ENCODE measurements at regions not wholly inside any gene's neighbourhood (a gene's known extent, or its start where the extent isn't known, plus 50 kb on each side); places are given as distances from the start of the nearest gene placed in this dataset.
"Not testable (repeated sequence)": the region's sequence is repeated elsewhere in the genome, so short reads cannot be mapped to it uniquely, and the experiment has no call there.

- Histone ChIP-seq H3K4me1 (replicated peaks in 1 of 2) (no peaks in the 10 kb centered on the region), H3K27me3 (no peaks in the 10 kb centered on the region), H3K4me3 (no peak overlapping the region), H3K36me3 (replicated peaks in 1 of 2) (no peaks in the 10 kb centered on the region), H3K9me3 (replicated peaks in 1 of 3) (no peaks in the 10 kb centered on the region), H3K27ac (no peak overlapping the region)
- TF ChIP-seq CTCF (IDR thresholded peaks at IDR 0.05) = no peak
- no peak for TF ChIP-seq POLR2A (IDR thresholded peaks at IDR 0.05)
- 89 to 92% (median 90%) methylated on average over 9 of the region's 9 CpGs for WGBS, 4 donors
- intact Hi-C loops (cut with DNase I) = no loop called here
- no peak for DNase-seq
Observed at GRCh38 chr10:33875924-33876583, 541.6 kb upstream of the NRP1 start.

GRCh38 chr10:33871061-33871956, 536.8 kb upstream of the NRP1 start:
- DNase-seq = no peak
- 68 to 81% (median 79%) methylated on average over 5 of the region's 5 CpGs for WGBS, 4 donors
- intact Hi-C loops (cut with DNase I) = no loop called here

GRCh38 chr10:33869481-33869880, 535.0 kb upstream of the NRP1 start:
- no peaks in the 10 kb centered on the region for H3K27me3 ChIP-seq
- intact Hi-C loops (cut with DNase I) = loop anchor here in 1 of 2 donors (10.0 kb wide), 1 partner anchor 535 kb away; the partner anchor contains the start of gene NRP1
- no peak overlapping the region for H3K27ac ChIP-seq
- TF ChIP-seq CTCF (IDR thresholded peaks at IDR 0.05) (no peak), POLR2A (IDR thresholded peaks at IDR 0.05) (no peak)
- no peaks in the 10 kb centered on the region for H3K36me3 ChIP-seq (replicated peaks in 1 of 2)
- WGBS, 4 donors = 70 to 76% (median 72%) methylated on average over 2 of the region's 2 CpGs
- no peak for DNase-seq
- H3K9me3 ChIP-seq (replicated peaks in 1 of 3) = no peaks in the 10 kb centered on the region
- peaks cover 0 to 4% of the 10 kb centered on the region in 2 donors for H3K4me1 ChIP-seq (replicated peaks in 1 of 2)
- no peak overlapping the region for H3K4me3 ChIP-seq

More at GRCh38 chr10:33871061-33871956, 536.8 kb upstream of the NRP1 start:
- Histone ChIP-seq H3K4me1 (replicated peaks in 1 of 2) (peaks cover 0 to 4% of the 10 kb centered on the region in 2 donors), H3K9me3 (replicated peaks in 1 of 3) (no peaks in the 10 kb centered on the region), H3K36me3 (replicated peaks in 1 of 2) (no peaks in the 10 kb centered on the region), H3K27ac (no peak overlapping the region), H3K27me3 (no peaks in the 10 kb centered on the region), H3K4me3 (no peak overlapping the region)
- TF ChIP-seq POLR2A (IDR thresholded peaks at IDR 0.05) (no peak), CTCF (IDR thresholded peaks at IDR 0.05) (no peak)

- Histone ChIP-seq H3K36me3 (replicated peaks in 1 of 2) (no peaks in the 10 kb centered on the region), H3K27ac (no peak overlapping the region), H3K4me1 (replicated peaks in 1 of 2) (peaks cover 0 to 4% of the 10 kb centered on the region in 2 donors), H3K27me3 (no peaks in the 10 kb centered on the region), H3K4me3 (no peak overlapping the region), H3K9me3 (replicated peaks in 1 of 3) (no peaks in the 10 kb centered on the region)
- 53 to 66% (median 60%) methylated on average over 3 of the region's 3 CpGs for whole genome bisulfite sequencing, 4 donors
- TF ChIP-seq CTCF (IDR thresholded peaks at IDR 0.05) (no peak), POLR2A (IDR thresholded peaks at IDR 0.05) (no peak)
- intact Hi-C loops (cut with DNase I) = loop anchor here in 1 of 2 donors (10.0 kb wide), 1 partner anchor 534 kb away; the partner anchor contains the start of gene NRP1
- no peak for DNase-seq
Observed at GRCh38 chr10:33869028-33869427, 534.6 kb upstream of the NRP1 start.

- not testable (repeated sequence) for H3K9me3 ChIP-seq (replicated peaks in 1 of 3); H3K4me3 ChIP-seq; H3K4me1 ChIP-seq (replicated peaks in 1 of 2); H3K36me3 ChIP-seq (replicated peaks in 1 of 2); H3K27ac ChIP-seq; DNase-seq; H3K27me3 ChIP-seq
- WGBS, 4 donors = 77 to 81% (median 79%) methylated on average over 8 of the region's 8 CpGs
- intact Hi-C loops (cut with DNase I) = loop anchor here in 1 of 2 donors (10.0 kb wide), 1 partner anchor 532 kb away; the partner anchor contains the start of gene NRP1
Observed at GRCh38 chr10:33867199-33867789, 532.8 kb upstream of the NRP1 start.

All from adrenal gland (tissue), 9 donors.